GM23248 (cell line): ENCODE measurements at regions not wholly inside any gene's neighbourhood (a gene's known extent, or its start where the extent isn't known, plus 50 kb on each side); places are given as distances from the start of the nearest gene placed in this dataset.

ENCODE experiments used
- DNase-seq: peaks from one replicate; pipeline ENCODE4 v3.0.0-alpha.2; 2015
- H2AFZ ChIP-seq: fragments of 200-600 bp; sonication (generic); 2 replicates; pipeline ENCODE4 v1.6.1; 2016; ENCODE audit warnings: antibody characterized with exemption
- H3F3A ChIP-seq: fragments of 200-600 bp; sonication (generic); 2 replicates; pipeline ENCODE4 v1.6.1; 2016; ENCODE audit warnings: mild to moderate bottlenecking, antibody characterized with exemption, mixed run types; ENCODE audit not compliant: insufficient read depth
- H3K27ac ChIP-seq: fragments of 200-600 bp; sonication (generic); 2 replicates; pipeline ENCODE4 v1.5.1; 2016; ENCODE audit warnings: mild to moderate bottlenecking
- H3K27me3 ChIP-seq: fragments of 200-600 bp; sonication (generic); replicated peaks from 2 replicates; pipeline ENCODE4 v1.6.1; 2016; ENCODE audit warnings: mild to moderate bottlenecking; ENCODE audit not compliant: insufficient read depth
- H3K36me3 ChIP-seq: fragments of 200-600 bp; sonication (generic); 2 replicates; pipeline ENCODE4 v1.6.1; 2016; ENCODE audit warnings: low read depth, mild to moderate bottlenecking
- H3K4me1 ChIP-seq: fragments of 200-600 bp; sonication (generic); 2 replicates; pipeline ENCODE4 v1.6.1; 2016; ENCODE audit warnings: mild to moderate bottlenecking; ENCODE audit not compliant: insufficient read depth
- H3K4me2 ChIP-seq: fragments of 200-600 bp; sonication (generic); one replicate; pipeline ENCODE4 v1.6.1; 2016; ENCODE audit warnings: mild to moderate bottlenecking; ENCODE audit not compliant: unreplicated experiment
- H3K4me3 ChIP-seq: fragments of 200-600 bp; sonication (generic); 2 replicates; pipeline ENCODE4 v1.5.1; 2016; ENCODE audit warnings: mild to moderate bottlenecking
- H3K79me2 ChIP-seq: fragments of 200-600 bp; sonication (generic); 2 replicates; pipeline ENCODE4 v1.6.1; 2016; ENCODE audit warnings: mild to moderate bottlenecking; ENCODE audit not compliant: insufficient read depth
- H3K9ac ChIP-seq: fragments of 200-600 bp; sonication (generic); 2 replicates; pipeline ENCODE4 v1.6.1; 2016; ENCODE audit warnings: mild to moderate bottlenecking
- H3K9me2 ChIP-seq: fragments of 200-600 bp; sonication (generic); 2 replicates; pipeline ENCODE4 v1.6.1; 2016; ENCODE audit warnings: mixed run types, mild to moderate bottlenecking, moderate library complexity; ENCODE audit not compliant: insufficient read depth
- H3K9me3 ChIP-seq: fragments of 200-600 bp; sonication (generic); one replicate; pipeline ENCODE4 v1.6.1; 2017; ENCODE audit warnings: low read depth
- H4K20me1 ChIP-seq: fragments of 200-600 bp; sonication (generic); 2 replicates; pipeline ENCODE4 v1.6.0; 2016; ENCODE audit not compliant: insufficient read depth
- EZH2 ChIP-seq: fragments of 200-600 bp; sonication (generic); IDR thresholded peaks from 2 replicates; pipeline ENCODE4 v1.6.1; 2018; ENCODE audit warnings: antibody characterized with exemption, mild to moderate bottlenecking; ENCODE audit not compliant: insufficient read depth, poor library complexity, severe bottlenecking
- EZH2phosphoT487 ChIP-seq: fragments of 200-600 bp; sonication (generic); IDR thresholded peaks from 2 replicates; pipeline ENCODE4 v1.6.1; 2018; ENCODE audit warnings: antibody characterized with exemption, moderate library complexity, mild to moderate bottlenecking, low read depth; ENCODE audit not compliant: insufficient read depth
- WGBS, 2 experiments: methylation state at CpG; one replicate each; pipeline ENCODE4 v1.1.6; 2015 to 2017; ENCODE audit warnings: low lambda C conversion rate in 2 of 2, low coverage in 1 of 2; ENCODE audit errors: missing lambda C conversion rate in 2 of 2; 5-methylcytosine and 5-hydroxymethylcytosine counted together
- in situ Hi-C: fragments of 300-500 bp; cut with MboI; formaldehyde crosslinking; loops from 2 replicates; pipeline ENCODE4 v1.15.0; 2020

- Histone ChIP-seq H2AFZ (no peak overlapping the region), H3K9me3 (no peaks in the 10 kb centered on the region), H3K36me3 (no peaks in the 10 kb centered on the region), H3K9me2 (no peaks in the 10 kb centered on the region), H3K27me3 (no peaks in the 10 kb centered on the region), H3K9ac (no peak overlapping the region), H3K4me1 (peaks cover 4% of the 10 kb centered on the region; the same call in 1 of the 2 replicates), H3K4me2 (no peak overlapping the region), H3F3A (no peaks in the 10 kb centered on the region), H3K79me2 (no peaks in the 10 kb centered on the region), H4K20me1 (no peaks in the 10 kb centered on the region), H3K4me3 (no peak overlapping the region), H3K27ac (no peak overlapping the region)
- in situ Hi-C loops = no loop called here
- WGBS, 2 experiments = 59 to 73% methylated on average over 1 of the region's 1 CpG
- DNase-seq = no peak
- TF ChIP-seq EZH2phosphoT487 = no peak
- TF ChIP-seq EZH2 = no peak
Measured at GRCh38 chr3:189117087-189117486, 54.7 kb upstream of the TPRG1 start.

GRCh38 chr3:189118896-189119295 is 52.9 kb upstream of the TPRG1 start:
- no peak overlapping the region for H2AFZ ChIP-seq
- no peak overlapping the region for H3K9ac ChIP-seq
- H3K4me3 ChIP-seq = no peak overlapping the region
- no peaks in the 10 kb centered on the region for H3F3A ChIP-seq
- H3K79me2 ChIP-seq = no peaks in the 10 kb centered on the region
- DNase-seq = no peak
- no peaks in the 10 kb centered on the region for H3K27me3 ChIP-seq
- H3K9me2 ChIP-seq = no peaks in the 10 kb centered on the region
- in situ Hi-C loops = no loop called here
- TF ChIP-seq EZH2phosphoT487 = no peak
- no peak for TF ChIP-seq EZH2
- no peak overlapping the region for H3K4me2 ChIP-seq
- peaks cover 12% of the 10 kb centered on the region; the same call in 1 of the 2 replicates for H3K4me1 ChIP-seq
- no peak overlapping the region for H3K27ac ChIP-seq
- WGBS, 2 experiments = 70 to 73% methylated on average over 1 of the region's 1 CpG
- H3K9me3 ChIP-seq = no peaks in the 10 kb centered on the region
- H4K20me1 ChIP-seq = no peaks in the 10 kb centered on the region
- no peaks in the 10 kb centered on the region for H3K36me3 ChIP-seq

- Histone ChIP-seq H2AFZ (no peak overlapping the region), H3K4me1 (peaks cover 12% of the 10 kb centered on the region; the same call in 1 of the 2 replicates), H3K9me2 (no peaks in the 10 kb centered on the region), H3K79me2 (no peaks in the 10 kb centered on the region), H3F3A (no peaks in the 10 kb centered on the region), H4K20me1 (no peaks in the 10 kb centered on the region), H3K4me2 (no peak overlapping the region), H3K4me3 (no peak overlapping the region), H3K9ac (no peak overlapping the region), H3K27me3 (no peaks in the 10 kb centered on the region), H3K36me3 (no peaks in the 10 kb centered on the region), H3K27ac (no peak overlapping the region), H3K9me3 (no peaks in the 10 kb centered on the region)
- TF ChIP-seq EZH2 = no peak
- no peak for TF ChIP-seq EZH2phosphoT487
- DNase-seq = no peak
- in situ Hi-C loops = no loop called here
- 54 to 58% methylated on average over 3 of the region's 3 CpGs for WGBS, 2 experiments
Measured at GRCh38 chr3:189119950-189120349, 51.8 kb upstream of the TPRG1 start.

- H4K20me1 ChIP-seq = no peaks in the 10 kb centered on the region
- H3K4me2 ChIP-seq = no peak overlapping the region
- no peak overlapping the region for H3K9ac ChIP-seq
- no peak for TF ChIP-seq EZH2
- TF ChIP-seq EZH2phosphoT487 = no peak
- peaks cover 12% of the 10 kb centered on the region; the same call in 1 of the 2 replicates for H3K4me1 ChIP-seq
- no peaks in the 10 kb centered on the region for H3K27me3 ChIP-seq
- H3K9me2 ChIP-seq = no peaks in the 10 kb centered on the region
- H3K4me3 ChIP-seq = no peak overlapping the region
- DNase-seq = no peak
- no peaks in the 10 kb centered on the region for H3K9me3 ChIP-seq
- WGBS, 2 experiments = 59 to 61% methylated on average over 2 of the region's 2 CpGs
- no peaks in the 10 kb centered on the region for H3F3A ChIP-seq
- no peaks in the 10 kb centered on the region for H3K36me3 ChIP-seq
- in situ Hi-C loops = no loop called here
- H3K79me2 ChIP-seq = no peaks in the 10 kb centered on the region
- no peak overlapping the region for H3K27ac ChIP-seq
- H2AFZ ChIP-seq = peak overlapping the region; percentile 64; the same call in 1 of the 2 replicates
Measured at GRCh38 chr3:189121092-189121491, 50.7 kb upstream of the TPRG1 start.
